GM03348 (cell line): ENCODE measurements at regions not wholly inside any gene's neighbourhood (a gene's known extent, or its start where the extent isn't known, plus 50 kb on each side); places are given as distances from the start of the nearest gene placed in this dataset.

Experiments used
- DNase-seq: peaks from one replicate; pipeline ENCODE4 v3.0.0; 2012; ENCODE audit warnings: low spot score

DNA sequence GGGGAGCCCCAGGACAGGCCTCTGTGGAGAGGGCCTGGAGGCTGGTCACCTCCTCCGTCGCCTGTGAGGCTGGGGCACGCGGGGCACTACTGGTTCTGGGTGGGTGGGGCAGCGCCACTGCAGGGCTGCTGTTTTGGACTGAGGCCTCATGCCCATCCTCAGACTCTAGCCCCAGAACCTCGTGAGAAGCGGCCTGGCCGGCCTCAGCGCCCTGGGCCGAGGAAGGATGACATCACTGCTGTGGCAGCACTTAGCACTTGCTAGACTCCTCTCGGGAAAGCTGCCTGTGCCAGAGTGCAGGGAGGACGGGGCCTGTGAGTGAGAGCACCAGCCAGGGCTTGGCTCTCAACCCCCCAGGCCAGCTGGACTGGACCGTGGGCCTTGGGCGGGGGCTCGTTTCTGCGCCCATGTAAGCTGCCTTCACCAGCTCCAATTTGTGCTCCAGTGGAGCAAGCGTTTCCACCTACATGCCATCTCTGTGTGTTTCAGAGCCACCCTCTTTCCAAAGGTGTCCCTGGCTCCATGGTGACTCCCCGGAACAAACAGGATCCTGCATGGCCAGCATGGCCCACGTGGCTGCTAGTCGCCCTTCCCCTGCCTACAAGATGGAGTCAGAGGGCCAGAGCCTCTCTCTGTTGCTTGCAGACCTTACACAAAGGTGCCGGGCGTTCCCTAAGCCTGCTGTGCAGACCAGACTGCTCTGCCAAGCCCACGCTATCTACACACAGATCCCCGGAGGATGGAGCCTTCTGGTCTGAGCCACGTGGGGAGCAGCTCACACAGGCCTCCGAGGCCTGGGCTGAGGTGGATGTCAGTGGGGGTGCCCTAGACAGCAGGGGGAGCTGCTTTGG lies 102.9 kb downstream of the CTTN start:
- DNase-seq = peak; percentile 61

DNA sequence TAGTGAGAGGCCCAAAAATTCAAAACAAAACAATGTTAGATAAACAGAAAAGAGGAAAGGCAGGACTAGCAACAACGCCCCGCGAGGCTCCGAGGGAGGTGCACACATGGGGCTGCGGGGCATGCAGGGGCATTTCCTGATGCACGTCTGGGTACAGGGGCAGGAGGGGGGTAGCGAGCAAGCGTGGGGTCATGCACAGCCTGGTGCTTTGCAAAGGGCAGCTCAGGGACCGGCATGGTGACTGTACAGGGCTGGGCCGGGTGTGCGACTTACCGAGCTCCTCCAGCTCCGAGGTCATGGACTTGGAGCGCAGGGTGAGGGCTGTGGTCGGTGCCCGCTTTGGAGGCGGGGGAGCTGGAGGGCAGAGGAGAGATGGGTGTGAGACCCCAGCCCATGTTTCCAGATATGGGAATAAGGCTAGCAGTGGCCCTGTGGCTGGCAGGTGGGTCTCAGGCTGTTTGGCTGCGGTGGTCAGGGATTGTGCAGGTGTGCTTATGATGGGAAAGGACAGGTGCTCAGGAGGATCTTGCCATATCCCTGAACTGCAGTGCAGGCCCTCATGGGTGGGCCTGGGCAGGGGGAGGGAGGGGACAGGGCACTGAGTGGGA lies 103.7 kb downstream of the CTTN start:
- no peak for DNase-seq

DNA sequence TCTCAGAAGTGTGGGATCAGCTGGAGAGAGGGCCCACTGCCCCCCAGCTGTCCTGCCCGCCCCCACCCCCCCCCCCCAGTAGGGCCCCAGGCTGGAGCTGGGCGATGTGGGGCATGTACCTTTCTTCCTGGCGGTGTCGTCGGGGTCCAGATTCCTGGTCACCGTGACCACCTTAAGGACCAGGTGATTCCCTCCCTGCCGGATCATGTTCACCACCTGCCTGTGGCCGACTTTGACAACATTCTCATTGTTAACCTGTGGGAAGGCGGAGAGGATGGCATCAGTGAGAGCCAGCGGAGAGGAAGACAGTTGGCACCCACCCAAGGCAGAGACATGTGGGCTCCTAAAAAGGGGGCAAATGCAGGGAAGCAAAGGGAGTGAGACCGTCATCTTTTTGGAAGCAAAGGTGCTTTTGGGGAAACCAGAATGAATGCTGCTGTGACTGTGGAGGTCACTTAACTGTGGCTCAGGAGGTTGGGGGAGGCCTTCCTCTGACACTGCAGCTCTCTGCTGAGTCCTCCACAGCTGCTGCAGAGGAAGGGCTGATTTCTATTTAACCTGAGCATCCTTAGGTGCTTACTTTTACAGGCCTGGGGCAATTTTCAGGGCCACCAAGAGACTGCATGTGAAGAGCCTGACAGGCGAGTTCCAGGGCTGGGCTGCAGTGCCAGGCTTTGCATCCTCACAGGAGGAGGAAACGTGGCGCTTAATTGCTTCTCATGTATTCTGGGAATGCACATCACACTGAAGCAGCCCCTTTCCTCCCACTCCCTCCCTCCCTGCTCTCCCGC lies 104.5 kb downstream of the CTTN start:
- no peak for DNase-seq

DNA sequence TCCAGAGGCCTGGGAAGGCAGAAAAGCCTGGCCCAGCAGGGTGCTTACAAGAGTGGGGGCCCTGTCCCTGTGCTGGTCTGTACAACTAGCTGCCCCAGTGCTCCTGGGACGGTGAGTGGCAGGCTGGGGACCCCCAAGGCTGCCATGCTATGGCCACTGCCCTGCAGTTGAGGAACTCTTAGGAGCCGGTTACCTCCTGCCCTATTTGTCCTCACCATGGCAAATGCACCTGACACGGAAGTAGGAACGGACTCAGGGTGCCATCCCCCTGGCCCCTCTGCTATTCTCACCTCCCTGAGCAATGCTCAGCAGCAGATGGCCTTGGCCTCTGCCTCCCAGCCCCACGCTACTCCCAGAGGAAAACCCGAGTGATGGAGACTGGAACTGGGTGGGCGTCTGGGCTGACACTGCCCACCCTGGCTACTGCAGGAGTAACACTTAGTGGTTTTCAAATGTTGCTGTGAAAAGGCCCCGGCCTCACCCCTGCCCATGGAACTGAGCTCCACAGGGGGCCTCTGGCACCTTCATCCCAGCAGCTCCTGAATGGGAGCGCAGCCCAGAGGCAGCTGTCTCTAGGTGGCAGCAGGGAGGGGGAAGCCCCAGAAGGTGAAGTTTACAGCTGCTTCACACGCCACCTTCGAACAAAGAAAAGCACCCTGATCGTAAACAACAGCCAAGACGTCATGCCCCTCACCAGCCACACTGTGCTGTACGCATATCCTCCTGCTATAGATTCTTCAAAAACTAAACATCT lies 105.3 kb downstream of the CTTN start:
- DNase-seq = no peak

DNA sequence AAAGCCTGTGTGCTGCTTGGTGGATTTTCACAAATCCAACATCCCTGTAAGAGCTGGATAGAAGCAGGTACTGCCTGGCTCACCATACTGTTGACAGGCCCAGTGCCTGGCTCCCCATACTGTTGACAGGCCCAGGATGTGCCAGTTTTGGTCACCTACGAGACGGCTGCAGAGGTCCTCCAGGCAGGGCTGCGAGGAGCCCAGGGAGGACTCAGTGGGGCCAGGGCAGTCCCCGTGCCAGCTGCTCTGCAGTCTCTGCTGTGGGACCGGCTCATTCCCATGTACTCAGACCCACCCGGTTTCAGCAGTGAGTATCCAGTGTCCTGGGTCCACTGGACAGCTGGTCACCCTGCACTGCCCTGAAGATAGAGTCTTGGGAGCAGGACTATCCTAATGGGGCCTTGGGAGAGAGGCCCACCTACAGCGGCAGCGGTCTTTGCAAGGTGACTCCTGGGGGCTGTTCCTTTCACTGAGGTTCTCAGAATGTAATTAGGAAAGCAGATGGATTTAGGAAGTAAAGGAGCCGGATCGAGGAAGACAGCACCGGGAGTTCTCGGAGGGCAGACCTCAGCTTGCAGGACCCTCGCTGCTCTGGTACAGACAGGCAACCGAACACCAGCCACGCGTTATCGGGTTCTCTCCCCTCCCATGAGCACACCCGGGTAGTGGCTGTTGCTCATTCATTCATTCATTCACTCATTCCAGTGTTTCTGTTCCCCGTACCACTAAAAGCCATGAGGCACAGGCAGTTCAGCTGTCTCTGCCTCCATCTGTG lies 106.1 kb downstream of the CTTN start:
- no peak for DNase-seq

DNA sequence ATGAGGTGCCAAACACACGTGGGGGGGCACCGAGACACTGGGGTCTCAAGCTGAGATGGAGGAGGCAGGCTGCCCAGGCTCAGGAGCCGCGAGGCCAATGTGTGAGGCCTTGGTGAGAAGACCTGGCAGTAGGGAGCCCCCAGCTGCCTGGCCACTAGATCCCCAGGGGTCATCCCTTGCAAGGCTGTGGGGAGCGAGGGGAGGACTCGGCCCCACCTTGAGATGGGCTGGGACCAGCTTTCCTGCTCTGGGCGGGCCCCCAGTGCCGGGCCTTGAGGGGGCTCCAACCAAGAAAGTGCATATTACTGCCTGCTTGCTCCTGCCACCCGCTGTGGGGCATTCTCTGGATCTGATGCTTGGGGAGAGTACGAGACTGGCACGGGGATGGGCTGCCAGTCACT lies 107.0 kb downstream of the CTTN start:
- DNase-seq = no peak

DNA sequence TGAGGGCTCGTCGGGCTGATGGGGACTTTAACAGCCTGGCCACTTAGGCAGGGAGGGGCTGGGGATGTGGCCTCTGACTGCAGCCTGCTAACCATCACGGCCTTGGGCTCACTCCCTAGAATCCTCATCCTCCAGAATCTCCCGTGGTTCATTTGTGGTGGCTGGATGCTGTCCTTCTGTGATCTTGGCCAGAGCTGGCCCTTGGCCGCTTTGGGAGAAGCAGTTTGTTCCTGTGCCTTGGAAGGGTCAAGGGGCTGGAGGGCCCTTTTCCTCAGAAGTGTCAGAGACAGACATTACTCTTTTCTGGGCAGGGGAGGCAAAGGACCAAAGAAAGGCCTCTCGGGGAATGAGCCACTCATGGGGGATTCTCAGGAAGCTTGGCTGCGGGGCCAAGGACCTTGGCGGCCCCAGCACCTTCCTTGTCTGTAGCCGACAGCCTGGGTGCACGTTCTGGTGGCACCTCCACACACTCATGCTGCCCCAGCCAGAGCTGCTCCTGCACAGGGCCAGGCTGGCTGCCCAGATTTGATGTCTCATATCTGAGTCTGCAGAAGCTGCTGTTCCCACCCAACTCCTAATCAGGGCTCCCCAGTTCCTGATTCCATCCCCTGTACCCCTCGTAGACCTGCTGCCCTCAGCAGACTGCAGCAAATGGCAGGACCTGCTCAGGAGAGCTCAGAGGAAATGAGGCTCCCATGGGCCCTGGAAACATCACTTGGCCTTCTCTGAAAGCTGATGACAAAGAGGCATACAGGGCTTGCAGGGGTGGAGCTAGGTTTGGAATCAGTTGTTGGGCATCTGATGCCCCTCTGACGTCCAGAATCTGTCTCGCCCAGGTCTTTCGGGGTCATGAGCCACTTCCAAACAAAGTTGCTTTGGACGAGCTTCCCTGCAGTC lies 107.7 kb downstream of the CTTN start:
- DNase-seq = no peak

DNA sequence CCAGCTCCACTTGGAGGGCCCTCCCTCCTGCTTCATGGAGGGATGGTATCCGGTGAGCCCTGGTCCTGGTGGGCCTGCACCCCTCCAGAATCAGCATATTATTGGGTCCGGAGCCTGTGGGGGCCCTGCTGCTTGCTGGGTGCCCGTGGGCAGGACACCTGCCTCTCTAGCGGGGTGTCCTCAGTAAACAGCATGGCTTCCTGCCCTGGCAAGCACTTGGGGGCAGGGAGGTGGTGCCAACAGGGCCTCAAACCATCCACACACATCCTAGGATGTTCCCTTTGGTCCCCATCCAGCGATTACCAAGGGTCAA lies 108.3 kb downstream of the CTTN start:
- no peak for DNase-seq

DNA sequence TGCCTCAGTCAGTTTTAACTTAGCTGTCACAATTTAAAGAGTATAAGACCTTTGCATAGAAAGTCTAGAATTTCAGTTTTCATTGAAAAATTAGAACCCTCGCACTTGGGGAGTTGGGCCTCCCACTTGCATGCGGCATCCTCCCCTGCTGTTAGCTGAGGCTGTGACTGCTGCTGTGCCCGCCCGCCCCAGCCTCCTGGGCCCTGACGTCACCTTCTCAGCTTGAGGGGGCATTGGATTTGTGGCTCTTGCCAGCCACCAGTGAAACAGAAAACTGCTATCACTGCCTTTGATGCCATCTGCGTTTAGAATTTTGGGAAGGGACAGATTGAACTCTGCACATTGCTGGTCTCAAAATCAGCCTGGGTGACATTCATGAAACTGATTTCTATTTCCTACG lies 108.7 kb downstream of the CTTN start:
- no peak for DNase-seq

DNA sequence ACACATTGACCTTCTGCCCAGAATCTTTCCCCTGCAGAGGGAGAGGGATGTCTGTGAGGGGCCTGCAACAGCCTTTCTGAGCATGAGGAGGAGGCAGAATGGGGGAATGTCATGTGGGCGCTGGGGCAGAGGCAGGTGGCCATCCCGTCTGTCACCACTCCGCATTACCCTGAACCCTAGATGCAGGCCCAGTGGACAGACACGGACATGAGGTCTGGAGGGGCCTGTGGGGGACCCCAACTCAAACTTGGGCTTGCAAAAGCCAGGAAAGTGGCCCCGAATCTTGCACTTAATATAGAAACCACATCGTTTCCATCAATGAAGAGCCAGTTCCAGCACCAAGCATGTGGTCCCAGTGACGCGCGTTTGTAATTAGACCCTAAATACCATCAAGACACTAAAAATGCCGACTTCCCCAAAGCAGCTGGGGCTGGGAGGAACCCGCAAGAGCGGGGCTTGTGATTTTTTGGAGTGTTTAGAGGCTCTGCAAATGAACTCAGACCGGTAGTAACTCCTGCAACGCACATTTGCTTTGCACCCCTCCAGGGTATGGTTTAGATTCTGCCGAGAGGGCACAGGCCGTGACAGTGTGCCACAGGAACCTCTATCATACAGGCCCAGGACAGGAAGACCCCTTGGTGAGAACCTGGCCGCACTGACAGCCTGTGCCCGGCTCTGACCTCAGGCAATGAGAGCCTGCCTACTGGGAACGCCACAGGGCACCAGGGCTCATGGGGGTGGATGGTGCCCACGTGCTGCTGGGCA lies 109.3 kb downstream of the CTTN start:
- DNase-seq = no peak

DNA sequence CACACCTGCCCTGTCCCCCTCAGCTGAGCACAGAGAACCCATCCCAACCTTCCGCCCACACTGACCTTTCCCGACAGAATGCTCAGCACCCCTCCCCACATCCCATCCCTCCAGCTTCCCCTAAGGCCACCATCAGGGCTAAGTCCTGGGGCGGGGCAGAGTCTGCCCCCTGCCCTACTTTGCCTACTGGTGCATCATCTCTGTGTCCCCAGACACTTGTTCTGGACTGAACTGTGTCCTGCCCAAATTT lies 109.8 kb downstream of the CTTN start:
- no peak for DNase-seq

DNA sequence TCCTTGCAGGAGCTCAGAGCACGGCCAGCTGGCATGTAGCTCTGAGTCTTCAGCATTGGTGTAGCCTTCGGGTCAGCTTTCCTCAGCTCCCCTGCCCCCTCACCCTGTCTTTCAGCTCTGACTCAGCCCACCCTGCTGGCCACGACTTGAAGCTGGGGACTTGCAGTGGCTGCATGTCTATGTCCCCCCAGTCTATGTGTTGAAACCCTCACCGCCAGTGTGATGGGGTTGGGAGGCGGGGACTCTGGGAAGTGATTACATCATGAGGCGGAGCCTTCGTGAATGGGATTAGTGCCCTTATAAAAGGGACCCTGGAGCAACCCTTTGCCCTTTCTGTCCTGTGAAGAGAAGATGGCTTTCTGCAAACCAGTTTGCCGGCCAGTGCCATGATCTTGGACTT lies 111.1 kb downstream of the CTTN start:
- no peak for DNase-seq

DNA sequence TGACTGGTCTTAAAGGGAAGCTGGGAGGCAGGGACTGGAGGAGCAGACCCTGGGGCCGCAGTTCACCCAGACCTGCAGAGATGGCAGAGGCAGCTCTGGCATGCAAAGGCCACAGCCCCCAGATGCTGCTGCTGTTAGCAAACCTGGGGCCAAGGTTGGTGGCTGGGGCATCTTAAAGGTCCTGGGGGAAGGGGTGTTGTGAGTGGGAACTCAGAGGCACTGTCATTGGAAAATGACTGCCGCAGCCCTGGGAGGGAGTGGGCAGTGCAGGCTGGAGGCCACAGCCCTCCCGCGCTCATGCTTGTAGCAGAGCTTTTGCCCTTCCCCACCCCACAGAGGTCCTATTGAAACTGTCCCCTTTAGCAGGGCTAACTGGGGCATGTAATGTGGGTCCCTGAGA lies 111.8 kb downstream of the CTTN start:
- no peak for DNase-seq

DNA sequence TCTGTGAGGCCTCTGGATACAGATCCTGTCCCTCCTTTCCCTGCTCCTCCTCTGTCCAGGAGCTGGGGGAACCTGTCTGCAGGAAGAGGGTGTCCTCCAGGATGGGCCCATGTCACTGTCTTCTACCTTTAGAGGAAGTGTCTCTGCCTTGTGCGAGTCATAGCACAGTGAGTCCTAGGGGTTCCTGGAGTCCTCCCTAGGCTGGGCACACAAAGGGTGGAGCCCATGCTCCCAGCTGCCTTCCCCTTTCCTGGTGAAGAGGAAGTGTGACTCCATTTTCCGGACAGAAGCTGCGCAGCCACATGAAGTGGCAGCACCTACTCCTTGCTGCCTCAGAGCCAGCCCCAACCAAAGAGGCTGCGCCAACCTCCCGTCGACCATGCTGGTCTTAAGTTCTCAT lies 112.2 kb downstream of the CTTN start:
- no peak for DNase-seq

DNA sequence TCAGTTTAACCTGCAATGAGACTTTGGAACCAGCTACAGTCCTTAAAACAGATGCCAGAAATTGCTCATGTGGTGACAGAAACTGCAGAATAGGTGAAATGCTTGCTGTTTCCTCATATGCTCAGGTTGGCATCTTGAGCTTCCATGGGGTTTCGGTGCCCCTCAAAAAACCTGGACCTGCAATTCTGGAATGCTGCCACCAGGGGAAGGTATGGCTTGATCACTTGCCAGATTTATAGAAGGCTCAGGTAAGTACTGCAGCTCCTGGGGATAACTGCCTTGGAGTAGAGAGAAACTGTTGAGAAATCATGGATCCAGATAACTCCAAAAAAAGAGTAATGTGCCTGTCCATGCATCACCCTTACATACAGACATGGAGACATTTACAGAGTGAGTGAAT lies 113.0 kb downstream of the CTTN start:
- no peak for DNase-seq

DNA sequence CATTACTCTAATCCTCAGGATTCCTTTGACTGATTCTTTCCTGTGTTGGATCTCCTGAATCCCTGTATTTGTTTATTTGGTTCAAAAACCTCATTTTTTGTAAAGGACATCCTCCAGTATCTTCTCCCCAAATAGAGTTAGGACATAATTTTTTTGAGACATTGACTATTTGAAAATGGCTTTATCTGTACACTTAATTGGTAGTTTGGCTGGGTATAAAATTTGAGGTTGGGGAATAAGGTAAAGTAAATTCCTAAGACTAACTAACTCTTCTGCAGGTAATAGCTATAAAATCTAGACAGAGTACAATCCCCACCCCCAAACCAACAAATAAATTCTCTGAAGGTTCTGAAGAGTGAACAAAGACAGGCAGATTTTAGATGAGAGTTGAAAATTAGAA lies 114.4 kb downstream of the CTTN start:
- no peak for DNase-seq

DNA sequence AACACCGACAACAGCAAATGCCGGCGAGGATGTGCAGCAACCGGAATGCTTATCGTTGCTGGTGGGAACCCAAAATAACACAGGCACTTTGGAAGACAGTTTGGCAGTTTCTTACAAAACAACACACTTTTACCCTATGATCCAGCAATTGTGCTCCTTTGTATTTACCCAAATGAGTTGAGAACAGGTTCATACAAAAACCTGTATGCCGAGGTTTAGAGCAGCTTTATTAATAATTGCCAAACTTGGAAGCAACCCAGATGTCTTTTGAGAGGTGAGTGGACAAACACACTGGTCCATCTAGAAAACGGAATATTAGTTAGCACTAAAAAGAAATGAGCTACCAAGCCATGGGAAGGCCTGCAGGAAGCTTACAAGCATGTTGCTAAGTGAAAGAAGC lies 118.9 kb downstream of the CTTN start:
- DNase-seq = no peak

DNA sequence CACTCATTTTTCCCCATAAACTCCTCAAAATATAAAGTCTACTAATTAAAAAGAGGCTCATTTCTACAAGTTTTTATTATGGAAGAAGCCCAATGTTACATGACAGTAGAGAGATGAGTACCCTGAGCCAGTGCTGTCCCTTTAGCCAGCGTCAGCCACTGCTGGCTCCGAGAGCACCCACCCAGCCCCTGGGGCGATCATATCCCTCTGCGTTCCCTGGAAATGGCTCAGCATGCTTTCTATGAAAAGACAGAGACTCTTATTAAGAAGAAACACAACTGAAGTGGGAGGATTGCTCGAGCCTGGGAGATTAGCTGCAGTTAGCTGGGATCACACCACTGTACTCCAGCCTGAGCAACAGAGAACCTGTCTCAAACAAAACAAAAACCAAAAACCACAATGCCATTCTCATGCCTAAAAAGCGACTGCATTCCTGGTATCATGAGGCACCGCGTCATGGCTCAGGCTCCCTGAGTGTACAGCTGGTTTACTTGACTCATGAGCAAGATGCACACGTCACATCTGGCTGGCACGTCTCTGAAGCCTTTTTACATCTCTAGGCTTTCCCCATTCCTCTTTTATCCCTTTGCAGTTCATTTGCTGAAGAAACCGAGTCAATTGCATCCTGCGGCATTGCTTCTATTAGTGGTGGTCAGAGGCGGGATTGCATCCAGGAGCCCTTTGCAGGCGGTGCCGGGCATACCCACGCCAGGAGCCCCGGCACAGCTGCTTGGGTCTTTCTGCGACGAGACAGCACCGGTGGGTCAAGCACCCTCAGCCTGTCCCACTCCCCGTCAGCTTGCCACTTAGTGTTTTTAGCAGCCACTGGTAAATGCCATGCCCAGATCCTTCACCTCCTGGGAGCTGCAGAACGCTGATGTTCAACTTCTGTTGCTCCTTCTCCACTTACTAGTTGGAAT lies 119.9 kb downstream of the CTTN start:
- peak; percentile 67 for DNase-seq

DNA sequence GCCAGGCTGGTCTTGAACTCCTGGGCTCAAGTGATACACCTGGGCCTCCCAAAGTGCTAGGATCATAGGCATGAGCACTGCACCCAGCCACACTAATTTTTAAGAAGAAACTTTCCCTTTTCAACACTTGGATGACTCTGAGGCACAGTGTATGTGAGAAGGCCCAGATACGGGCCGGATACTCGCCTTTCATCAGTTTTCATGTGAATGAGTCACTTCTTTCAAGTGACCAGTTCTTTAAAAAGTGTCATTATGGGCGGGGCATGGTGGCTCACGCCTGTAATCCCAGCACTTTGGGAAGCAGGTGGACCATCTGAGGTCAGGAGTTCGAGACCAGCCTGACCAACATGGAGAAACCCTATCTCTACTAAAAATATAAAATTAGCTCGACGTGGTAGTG lies 120.8 kb downstream of the CTTN start:
- no peak for DNase-seq
